Stimulated activated CD4-positive, alpha-beta T cell treated with anti-CD3 and anti-CD28 coated beads, Interleukin-1b, Interleukin-23, amount 100 ng/mL, for 1 hour (primary cell): ENCODE measurements at regions not wholly inside any gene's neighbourhood (a gene's known extent, or its start where the extent isn't known, plus 50 kb on each side); places are given as distances from the start of the nearest gene placed in this dataset.

Source experiments
- DNase-seq, 2 donors: peaks; one replicate each; pipeline ENCODE4 v3.0.0-alpha.2; 2020; ENCODE audit warnings: low read depth in 2 of 2

DNA sequence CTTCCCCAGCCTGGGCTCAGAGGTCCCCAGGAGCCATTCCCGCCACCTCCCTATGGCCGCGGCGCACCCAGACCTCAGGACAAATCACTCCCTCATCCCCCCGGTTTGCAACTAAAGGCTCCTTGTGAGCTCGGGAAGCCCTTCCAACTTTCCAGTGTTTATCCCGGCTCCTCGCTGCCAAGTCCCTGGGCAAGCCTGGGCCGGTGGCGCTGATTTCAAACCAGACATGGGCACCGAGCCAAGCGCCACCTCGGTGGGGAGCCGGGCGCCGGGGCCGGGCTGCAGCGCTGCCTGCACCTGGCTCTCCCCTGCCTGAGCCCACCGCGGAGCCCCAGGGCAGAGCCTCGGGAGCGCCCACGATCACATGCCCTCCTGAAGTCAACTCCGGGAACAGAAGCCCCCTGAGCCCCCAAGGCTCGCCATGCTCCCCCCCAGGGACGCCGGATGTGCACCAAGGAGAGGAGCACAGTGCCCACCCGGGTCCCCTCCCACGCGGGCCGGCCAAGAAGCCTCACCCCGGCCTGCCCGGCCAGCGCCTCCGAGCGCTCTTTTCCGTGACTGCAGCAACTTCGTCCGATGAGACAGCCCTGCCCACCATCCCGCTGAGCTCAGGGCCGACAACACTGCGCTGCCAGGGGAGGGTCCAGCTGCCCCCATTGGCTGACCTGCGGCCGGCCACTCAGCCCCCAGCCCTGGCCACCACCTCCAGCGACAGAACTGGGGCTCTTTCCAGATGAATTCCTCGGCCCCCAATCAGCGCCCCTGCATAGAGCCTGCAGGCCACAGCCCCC, 50.0 kb downstream of the NCOR2 start:
- DNase-seq: no peak

DNA sequence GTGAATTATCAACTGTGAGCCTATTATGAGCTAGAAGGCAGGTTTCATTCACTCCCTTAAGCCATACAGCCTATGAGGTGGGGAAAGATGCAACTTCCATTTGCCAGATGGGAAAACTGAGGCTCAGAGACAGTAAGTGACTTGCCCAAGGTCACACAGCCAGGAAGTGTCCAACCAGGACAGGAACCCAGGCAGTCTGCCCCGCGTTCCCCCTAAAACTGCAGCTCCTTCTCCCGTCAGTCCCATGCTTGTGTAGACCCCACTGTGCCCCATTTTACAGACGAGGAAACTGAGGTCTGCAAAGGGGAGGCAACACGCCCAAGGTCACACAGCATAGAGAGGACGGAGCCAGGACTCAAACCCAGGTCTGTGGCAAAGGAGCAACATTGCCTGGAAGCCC, 50.6 kb downstream of the NCOR2 start:
- no peak for DNase-seq

DNA sequence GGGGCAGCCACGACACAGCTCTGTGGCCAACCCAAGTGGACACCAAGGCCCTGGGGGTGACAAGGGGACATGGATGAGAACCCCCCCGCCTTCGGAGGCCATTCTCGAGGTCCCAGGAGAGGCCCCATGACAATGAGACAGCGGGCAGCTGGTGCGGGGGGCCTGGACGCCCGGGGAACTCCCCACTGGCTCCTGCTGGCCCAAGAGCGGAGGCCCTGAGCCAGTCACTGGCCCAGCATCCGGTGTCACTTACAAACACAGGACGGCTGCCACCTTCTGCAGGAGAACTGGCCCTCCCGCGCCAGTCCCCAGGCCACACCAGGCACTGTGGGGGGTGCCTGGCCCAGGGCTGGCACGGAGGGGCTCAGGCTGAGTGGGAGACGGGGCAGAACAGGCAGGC, 51.4 kb downstream of the NCOR2 start:
- no peak for DNase-seq

DNA sequence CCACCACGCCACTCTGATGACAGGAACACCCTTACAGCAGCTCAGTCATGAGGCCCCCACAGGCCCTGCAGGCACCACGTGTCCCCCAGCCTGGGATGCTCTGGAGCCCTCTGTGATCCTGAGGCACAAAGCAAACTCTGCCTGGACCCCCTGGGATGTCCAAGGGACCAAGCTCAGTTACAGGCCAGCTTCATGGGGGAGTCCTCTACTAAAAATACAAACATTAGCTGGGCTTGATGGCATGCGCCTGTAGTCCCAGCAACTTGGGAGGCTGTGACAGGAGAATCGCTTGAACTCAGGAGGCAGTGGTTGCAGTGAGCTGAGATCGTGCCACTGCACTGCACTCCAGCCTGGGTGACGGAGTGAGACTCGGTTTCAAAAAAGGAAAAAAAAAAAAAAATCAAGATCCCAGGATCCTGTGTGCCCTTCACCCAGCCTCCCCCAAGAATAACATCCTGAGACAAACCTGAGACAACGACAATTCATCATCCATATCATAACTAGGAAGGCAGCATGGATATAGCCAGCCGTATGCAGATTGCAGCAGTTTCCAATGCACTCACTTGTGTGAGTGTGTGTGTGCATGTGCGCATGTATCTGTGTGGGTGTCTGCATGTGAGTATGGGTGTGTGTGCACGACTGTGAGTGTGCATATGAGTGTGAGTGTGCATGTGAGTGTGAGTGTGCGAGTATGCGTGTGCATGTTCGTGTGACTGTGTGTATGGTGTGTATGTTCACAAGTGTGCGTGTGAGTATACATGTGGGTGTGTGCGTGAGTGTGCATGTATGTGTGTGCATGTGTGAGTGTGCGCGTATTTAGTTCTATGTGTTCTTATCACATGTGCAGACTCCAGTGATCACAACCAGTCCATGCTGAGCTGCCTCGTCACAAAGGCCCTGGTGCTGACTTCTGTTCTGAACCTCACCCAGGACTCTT, 52.1 kb downstream of the NCOR2 start:
- no peak for DNase-seq

DNA sequence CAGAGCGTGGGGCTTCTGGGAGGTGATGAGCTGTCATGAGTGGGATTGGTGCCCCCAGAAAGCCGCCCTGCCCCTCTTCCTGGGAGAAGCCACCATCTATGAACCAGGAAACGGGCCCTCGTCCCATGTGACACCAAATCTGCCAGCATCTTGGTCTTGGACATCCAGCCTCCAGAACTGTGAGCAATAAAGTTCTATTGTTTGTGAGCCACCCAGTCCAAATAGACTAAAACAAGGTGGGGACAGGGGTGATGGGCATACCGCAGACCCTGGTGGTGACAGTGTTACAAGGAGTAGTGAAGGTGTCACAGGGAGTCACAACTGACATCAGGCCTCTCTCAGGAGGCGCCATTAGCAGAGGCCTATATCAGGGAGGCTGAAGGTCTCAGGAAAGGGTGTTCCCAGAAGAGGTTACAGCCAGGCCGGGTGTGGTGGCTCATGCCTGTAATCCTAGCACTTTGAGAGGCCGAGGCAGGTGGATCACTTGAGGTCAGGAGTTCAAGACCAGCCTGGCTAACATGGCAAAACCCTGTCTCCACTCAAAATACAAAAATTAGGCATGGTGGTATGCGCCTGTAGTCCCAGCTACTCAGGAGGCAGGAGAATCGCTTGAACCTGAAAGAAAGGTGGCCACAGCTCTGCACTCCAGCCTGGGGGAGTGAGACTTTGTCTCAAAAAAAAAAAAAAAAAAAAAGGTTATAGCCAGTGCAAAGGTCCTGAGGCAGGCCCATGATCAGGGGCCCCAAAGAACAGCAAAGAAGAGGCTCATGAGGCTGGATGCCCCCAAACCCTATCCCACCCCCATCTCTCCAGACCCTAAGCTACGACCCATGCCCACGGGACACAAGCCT, 53.0 kb downstream of the NCOR2 start:
- no peak for DNase-seq

DNA sequence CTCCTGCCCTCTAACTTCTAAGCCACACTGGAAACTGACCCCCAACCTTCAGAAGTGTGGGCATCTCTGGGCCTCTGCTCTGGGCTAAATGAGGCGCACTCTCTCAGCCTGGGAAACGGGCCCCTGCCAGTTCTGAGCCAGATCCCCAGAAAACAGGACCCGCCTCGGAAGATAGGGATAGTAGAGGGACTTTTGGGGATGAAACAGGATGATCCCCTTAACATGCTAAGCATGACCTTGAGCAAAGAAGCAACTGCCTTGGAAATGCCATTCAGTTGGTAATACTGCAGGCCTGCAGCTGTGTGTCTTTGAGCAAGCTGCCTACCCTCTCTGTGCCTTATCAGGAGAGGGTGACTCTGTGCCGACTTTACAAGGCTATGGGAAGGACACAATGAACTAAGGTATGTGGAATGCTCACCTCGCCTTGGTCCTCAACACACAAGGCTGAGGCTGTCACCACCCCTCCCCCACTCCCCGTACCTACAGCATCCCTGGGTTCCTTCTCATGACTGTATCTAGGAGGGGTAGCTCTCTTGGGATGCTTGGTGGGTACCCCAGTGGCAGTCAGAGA, 54.0 kb downstream of the NCOR2 start:
- DNase-seq: no peak

DNA sequence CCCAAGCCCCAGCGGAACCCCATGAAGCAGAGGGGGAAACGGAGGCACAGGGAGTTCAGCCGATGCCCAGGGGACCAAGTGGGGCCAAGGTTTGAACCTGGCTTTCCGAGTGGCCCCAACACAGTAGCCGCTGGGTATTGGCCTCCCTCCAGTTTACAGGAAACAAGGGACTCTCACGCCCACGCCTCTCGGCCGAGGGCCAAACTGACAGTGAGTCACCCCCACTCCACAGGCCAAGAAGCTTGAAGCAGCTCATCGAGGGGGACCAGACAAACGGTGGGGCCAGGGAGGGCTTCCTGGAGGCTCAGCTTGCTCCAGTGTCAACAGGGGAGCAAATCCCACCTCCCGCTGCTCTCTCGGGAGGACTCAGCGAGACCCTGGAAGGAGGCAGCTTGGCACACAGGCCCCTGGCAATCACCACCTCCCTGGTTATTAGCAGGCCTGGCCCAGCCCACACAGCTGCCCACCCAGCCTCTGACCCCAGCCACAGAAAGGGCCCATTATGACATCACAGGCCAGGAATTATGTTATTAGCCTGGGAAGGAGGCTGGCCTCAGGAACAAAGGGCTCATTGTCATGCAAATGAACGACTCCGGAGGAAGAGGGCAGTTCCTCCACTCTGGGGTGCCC, 54.6 kb downstream of the NCOR2 start:
- DNase-seq: no peak

DNA sequence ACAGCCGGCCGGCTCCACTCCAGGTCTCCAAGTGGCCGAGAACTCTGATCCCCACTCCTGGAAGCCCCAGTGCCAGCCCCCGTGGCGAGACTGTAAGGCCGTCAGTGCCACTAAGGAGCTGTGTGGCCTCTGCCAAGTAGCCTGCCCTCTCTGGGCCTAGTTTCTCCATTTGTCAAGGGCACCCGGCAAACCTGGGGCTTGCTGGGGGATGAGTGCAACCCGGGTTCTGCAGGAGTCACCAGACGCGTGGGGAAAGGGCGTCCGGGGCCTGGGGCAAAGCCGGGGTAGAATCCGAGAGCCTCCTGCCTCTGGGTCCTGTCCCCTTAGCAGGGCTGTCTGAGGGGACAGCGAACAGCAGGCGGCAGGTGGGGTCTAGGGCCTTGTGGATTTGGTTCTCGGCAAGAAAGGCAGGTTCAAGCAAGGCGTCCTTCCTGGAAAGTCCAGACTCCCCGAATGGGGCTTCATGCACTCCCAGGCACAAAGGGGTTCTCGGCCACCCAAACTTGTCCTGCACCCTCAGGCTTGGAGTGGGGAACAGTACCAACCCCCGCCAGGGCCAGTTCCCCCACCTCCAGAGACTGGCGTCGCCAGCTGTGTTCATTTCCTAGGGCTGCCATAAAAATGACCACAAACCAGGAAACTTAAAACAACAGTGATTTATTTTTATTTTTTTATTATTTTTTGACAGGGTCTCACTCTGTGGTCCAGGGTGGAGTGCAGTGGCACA, 56.0 kb downstream of the NCOR2 start:
- DNase-seq: no peak

DNA sequence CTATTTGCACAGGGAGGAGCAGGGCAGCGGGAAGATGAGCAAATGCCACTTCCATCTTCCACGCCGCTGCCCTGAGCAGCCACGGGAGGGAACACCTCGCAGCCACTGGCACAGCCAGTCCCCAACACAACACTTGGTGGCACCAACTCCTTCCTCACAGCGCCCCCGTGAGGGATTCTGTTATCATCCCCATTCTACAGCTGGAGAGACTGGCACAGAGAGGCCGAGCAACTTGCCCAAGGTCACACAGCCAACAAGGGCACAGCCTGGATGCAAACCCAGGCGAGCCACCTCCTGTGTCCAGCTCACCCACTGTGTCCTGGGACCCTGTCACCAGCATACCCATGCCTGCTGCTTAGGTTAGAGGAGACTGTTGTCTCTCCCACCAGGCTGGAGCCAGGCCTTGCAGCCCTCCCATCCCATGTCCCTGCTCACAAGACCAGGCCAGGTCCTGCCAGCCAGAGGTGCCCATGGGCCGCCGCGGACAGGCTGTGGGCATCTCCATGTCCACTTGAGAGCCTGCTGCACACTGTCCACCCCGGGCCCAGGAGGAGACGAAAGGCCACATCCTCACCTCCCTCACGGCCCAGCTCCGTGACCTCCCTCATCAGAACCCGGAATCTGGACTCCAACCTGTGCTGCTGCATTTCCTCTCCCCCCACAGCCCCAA, 57.0 kb downstream of the NCOR2 start:
- no peak for DNase-seq

DNA sequence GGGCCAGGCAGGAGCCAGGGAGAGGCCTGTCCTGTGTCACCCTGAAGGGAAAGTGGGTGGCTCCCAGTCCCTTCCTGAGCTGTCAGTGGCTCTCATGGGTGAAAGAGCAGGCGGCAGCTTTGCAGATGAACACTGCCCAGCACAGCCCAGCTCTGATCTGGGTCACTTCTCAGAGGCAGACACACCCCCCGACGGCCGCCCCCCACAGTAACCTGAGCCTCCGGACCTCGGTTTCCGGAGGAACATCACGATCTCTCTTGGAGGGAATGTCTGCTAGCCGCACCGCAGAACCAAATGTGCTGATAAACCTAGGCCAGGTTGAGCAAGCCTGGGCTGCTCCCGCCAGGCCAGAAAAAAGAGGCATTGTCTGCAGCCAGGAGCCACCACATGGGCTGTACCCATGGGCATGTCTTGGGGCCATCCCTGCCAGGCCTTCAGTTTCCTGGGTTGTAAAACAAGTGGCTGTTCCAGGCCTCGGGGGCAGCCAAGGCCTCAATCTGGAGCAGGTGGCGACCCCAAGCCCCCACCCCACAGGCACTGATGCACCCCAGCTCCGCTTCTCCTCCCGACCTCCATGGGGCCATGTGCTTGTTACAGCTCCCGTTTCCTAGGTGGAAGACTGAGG, 57.6 kb downstream of the NCOR2 start:
- no peak for DNase-seq

DNA sequence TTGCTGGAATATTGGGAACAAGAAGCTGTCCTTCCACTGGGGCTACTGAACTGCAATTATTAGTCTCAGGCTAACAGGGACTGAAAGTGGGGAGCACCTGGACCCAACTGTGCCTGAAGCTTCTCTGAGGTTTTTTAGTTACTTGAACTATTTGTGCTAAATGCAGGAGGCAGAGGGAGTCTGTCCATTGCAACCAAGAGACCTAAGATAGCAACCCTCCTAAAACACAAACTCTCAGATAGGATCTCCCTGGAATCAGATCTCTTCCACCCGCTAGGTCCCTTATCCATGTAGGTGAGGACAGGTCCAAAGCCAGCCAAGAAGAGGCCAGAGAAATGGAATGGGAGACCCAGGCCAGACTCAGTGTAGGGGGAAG, 58.1 kb downstream of the NCOR2 start:
- DNase-seq: no peak

DNA sequence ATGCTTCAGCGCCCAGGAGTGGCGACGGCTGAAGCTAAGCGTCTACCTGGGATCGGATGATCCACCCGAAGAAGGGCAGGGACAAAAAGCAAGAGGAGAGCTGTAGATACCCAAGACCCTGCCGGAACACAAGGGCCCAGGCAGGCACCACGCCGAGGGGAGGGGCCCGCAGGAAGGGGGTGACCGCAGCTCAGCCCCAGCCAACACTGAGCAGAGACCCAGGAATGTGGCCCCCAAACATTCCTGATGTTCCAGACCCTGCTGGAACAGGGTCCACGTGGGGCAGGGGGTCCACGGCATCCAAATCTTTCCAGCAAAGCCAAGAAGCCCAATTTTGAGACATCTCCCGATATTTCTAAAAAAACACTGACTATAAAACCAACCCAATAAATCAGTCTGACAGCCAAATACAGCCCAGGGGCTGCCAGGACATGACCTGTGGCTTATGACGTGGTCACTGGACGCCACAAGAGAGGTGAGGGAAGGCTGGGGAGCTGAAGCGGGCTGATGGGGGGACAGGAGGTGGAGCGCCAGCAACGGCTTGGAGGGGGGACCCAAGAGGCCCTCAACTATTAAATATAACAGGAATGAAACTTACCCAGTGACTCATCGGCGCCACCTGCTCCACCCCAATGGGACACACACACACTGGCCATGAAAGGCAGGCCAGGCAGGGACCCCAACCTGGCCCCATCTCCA, 58.9 kb downstream of the NCOR2 start:
- no peak for DNase-seq

DNA sequence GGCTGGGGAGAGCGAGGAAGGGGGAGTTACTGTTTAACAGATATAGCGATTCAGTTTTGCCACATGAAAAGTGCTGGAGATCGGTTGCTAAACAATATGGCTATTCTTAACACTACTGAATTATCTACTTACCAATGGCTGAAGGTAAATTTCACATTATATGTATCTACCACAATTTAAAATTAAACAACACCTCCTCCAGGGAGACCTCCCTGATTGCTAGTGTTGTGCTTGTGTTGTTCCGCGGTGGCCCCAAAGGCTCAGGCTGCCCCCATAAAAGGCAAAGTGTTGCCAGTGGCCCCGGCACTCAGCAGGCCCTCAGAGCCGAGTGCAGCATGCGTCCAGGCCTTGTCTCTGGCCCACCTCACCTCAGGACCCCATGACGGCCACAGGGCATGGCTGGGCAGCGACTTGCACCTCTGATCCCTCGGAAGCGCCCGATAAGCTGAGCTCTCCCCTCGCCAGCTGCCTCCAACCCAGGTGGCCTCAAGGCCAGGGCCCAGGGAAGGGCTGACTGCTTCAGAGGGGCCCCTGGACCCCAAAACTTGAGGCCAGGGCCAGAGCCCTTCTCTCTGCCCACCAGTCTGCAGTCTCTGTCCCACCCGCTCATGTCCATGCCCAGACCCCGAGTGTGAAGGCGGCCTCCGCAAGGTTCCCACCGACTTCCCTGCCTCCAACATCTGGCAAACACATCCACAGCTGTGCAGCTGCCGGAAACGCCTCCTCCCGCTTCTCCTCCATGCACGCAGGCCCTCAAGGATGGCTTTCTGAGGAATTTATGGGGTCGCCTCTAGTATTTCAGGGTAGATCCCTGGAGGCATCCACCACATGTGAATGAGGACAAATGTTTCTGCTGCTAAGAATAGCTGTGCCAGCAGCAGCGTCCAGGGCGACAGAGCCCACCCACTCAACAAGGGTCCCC, 60.0 kb downstream of the NCOR2 start:
- DNase-seq: no peak

DNA sequence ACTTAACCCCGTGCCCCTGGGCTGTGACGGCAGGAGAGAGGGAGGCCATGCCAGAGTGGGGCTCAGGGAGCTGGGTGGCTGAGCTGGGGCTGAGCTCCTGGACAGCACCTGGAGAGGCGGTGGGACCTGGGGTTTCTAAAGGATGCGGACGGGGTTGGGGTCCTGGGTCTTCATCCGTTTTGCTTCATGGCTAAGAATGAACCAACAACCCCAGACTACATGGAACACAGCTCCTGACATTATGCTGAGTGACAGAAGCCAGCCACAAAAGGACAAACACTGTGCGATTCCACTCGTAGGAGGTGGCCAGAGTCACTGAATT, 60.6 kb downstream of the NCOR2 start:
- no peak for DNase-seq

DNA sequence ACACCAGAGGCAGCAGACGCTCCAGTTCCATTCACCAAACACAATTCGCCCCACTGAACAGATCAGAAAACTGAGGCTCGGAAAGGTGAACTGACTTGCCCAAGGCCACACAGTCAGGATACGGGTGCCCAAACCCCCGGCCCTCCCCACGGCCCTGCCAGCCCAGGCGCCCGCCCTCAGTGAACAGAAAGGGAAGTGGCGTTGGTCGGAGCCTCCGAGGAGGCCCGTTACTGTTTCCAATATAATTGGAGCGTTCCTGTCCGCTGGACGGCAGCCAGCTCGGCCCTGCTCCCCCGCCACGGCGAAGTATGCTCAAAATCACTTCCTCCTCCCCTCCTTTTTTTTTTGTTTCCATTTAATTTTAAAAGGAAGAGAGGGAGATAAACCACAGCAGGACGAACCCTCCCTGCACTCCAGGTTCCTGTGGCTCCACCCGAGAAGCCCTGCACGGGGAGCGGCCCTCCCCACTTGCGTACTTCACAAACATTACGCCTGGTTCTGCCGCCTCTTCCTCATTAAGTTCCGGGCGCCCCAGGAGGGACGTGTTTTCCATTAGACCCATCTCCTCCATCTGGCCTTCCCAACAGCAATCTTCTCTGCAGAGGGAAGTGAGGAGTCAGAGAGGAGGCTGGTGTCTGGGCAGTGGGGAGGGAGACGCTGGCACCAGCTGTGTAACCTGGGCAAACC, 61.1 kb downstream of the NCOR2 start:
- DNase-seq: no peak

DNA sequence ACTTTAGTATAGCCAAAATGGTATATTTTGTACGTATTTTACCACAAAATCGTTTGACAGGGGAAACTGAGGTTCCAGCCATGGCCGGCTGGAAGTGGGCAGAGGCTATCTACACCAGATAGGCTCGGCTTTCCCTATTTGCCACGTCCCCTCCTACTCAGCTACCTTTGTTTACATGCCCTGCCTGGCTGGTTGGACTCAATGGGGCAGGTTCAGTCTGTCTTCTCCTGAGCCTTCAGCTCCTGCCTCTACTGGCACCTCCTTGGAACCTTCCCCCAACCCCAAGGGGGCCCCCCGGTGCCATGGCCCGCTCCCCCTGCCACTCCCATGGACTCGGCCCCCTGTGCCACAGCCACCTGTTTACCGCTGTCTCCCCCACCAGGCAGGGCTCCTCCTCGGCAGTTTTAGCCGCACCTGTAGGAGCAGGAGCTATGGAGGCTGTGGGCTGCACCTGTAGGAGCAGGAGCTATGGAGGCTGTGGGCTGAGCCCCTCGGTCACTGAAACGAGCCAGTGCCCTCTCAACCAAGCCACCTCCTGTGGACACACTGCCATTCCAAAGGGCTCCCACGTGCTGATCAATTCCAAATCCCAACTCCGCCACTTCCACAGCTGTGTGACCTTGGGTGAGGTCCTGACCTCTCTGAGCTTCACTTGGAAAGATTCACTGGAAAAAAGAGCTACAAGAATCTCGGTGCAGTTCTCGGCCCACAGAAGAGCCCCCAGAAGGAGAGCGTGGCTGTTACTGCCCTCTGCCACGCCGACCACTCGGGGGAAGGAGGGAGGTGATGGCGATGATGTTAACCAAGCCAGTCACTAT, 62.2 kb downstream of the NCOR2 start:
- DNase-seq: no peak
